ENCODE measurements at regions not wholly inside any gene's neighbourhood (a gene's known extent, or its start where the extent isn't known, plus 50 kb on each side); places are given as distances from the start of the nearest gene placed in this dataset.

GRCh38 chr20:59411170-59411569 is 110.8 kb downstream of the EDN3 start:
- CTCF ChIA-PET (ENCODE audit: unreplicated experiment): no interaction called here
- intact Hi-C loops (cut with micrococcal nuclease; ENCODE audit: unreplicated experiment): no loop called here
- H3K9me2 ChIP-seq (ENCODE audit: insufficient read depth, low read length): no peaks in the 10 kb centered on the region
- H3K4me3 ChIP-seq (ENCODE audit: low read depth, low read length, poor library complexity, severe bottlenecking): no peak overlapping the region
- no peaks in the 10 kb centered on the region for H3K36me3 ChIP-seq (ENCODE audit: insufficient read depth, low read length)
- DNase-seq (ENCODE audit: low spot score): no peak
- TF ChIP-seq EZH2phosphoT487 (IDR thresholded peaks at IDR 0.05; ENCODE audit: borderline replicate concordance, low read depth, low read length) (no peak), CTCF (conservative IDR thresholded peaks at IDR 0.05; ENCODE audit: low read length) (no peak)
- no peaks in the 10 kb centered on the region for H3K9me3 ChIP-seq (ENCODE audit: low read length)
- H3K4me1 ChIP-seq (ENCODE audit: insufficient read depth, low read length, poor library complexity, severe bottlenecking): no peaks in the 10 kb centered on the region
- H2AFZ ChIP-seq (ENCODE audit: low read length): no peak overlapping the region
- no peak overlapping the region for H3K27ac ChIP-seq (ENCODE audit: low read depth, low read length, poor library complexity, severe bottlenecking)
- H3K4me2 ChIP-seq (ENCODE audit: low read length): no peak overlapping the region
- BruUV-seq (replicated peaks): no TSS peak
- POLR2A ChIA-PET: no interaction called here
- H3K79me2 ChIP-seq (ENCODE audit: insufficient read depth, low read depth, low read length): no peaks in the 10 kb centered on the region
- H4K20me1 ChIP-seq (ENCODE audit: insufficient read depth, low read length): no peaks in the 10 kb centered on the region

GRCh38 chr20:59411589-59411988 is 111.2 kb downstream of the EDN3 start:
- no peak for TF ChIP-seq CTCF (conservative IDR thresholded peaks at IDR 0.05; ENCODE audit: low read length)
- no peak for TF ChIP-seq EZH2phosphoT487 (IDR thresholded peaks at IDR 0.05; ENCODE audit: borderline replicate concordance, low read depth, low read length)
- Histone ChIP-seq H3K4me2 (ENCODE audit: low read length) (no peak overlapping the region), H4K20me1 (ENCODE audit: insufficient read depth, low read length) (no peaks in the 10 kb centered on the region), H3K36me3 (ENCODE audit: insufficient read depth, low read length) (no peaks in the 10 kb centered on the region), H3K4me1 (ENCODE audit: insufficient read depth, low read length, poor library complexity, severe bottlenecking) (no peaks in the 10 kb centered on the region), H3K79me2 (ENCODE audit: insufficient read depth, low read depth, low read length) (no peaks in the 10 kb centered on the region), H2AFZ (ENCODE audit: low read length) (no peak overlapping the region), H3K27ac (ENCODE audit: low read depth, low read length, poor library complexity, severe bottlenecking) (no peak overlapping the region), H3K9me3 (ENCODE audit: low read length) (no peaks in the 10 kb centered on the region), H3K4me3 (ENCODE audit: low read depth, low read length, poor library complexity, severe bottlenecking) (no peak overlapping the region), H3K9me2 (ENCODE audit: insufficient read depth, low read length) (no peaks in the 10 kb centered on the region)
- no peak for DNase-seq (ENCODE audit: low spot score)
- ChIA-PET POLR2A (no interaction called here), CTCF (ENCODE audit: unreplicated experiment) (no interaction called here)
- intact Hi-C loops (cut with micrococcal nuclease; ENCODE audit: unreplicated experiment): no loop called here
- BruUV-seq (replicated peaks): no TSS peak

- TF ChIP-seq CTCF (conservative IDR thresholded peaks at IDR 0.05; ENCODE audit: low read length) (no peak), EZH2phosphoT487 (IDR thresholded peaks at IDR 0.05; ENCODE audit: borderline replicate concordance, low read depth, low read length) (no peak)
- H3K4me2 ChIP-seq (ENCODE audit: low read length): no peak overlapping the region
- no peak overlapping the region for H3K4me3 ChIP-seq (ENCODE audit: low read depth, low read length, poor library complexity, severe bottlenecking)
- H2AFZ ChIP-seq (ENCODE audit: low read length): no peak overlapping the region
- H3K27ac ChIP-seq (ENCODE audit: low read depth, low read length, poor library complexity, severe bottlenecking): no peak overlapping the region
- H3K79me2 ChIP-seq (ENCODE audit: insufficient read depth, low read depth, low read length): no peaks in the 10 kb centered on the region
- H3K4me1 ChIP-seq (ENCODE audit: insufficient read depth, low read length, poor library complexity, severe bottlenecking): no peaks in the 10 kb centered on the region
- POLR2A ChIA-PET: no interaction called here
- CTCF ChIA-PET (ENCODE audit: unreplicated experiment): no interaction called here
- intact Hi-C loops (cut with micrococcal nuclease; ENCODE audit: unreplicated experiment): no loop called here
- no peaks in the 10 kb centered on the region for H3K9me2 ChIP-seq (ENCODE audit: insufficient read depth, low read length)
- no peaks in the 10 kb centered on the region for H4K20me1 ChIP-seq (ENCODE audit: insufficient read depth, low read length)
- H3K36me3 ChIP-seq (ENCODE audit: insufficient read depth, low read length): no peaks in the 10 kb centered on the region
- DNase-seq (ENCODE audit: low spot score): no peak
- no peaks in the 10 kb centered on the region for H3K9me3 ChIP-seq (ENCODE audit: low read length)
- BruUV-seq (replicated peaks): no TSS peak
Measured at GRCh38 chr20:59412181-59412580, 111.8 kb downstream of the EDN3 start.

Measured in OCI-LY7 (cell line).